ELF-1 (cell line): ENCODE measurements at regions not wholly inside any gene's neighbourhood (a gene's known extent, or its start where the extent isn't known, plus 50 kb on each side); places are given as distances from the start of the nearest gene placed in this dataset.

Source experiments
- DNase-seq: peaks from one replicate; pipeline ENCODE4 v3.0.0-alpha.2; 2016; ENCODE audit warnings: low read depth, low spot score

- DNase-seq: no peak
Measured at GRCh38 chr4:53920883-53921282, 143.5 kb downstream of the CHIC2 start.

- peak; percentile 88 for DNase-seq
Measured at GRCh38 chr4:53920116-53920515, 144.3 kb downstream of the CHIC2 start.

GRCh38 chr4:53919535-53919934 lies 144.9 kb downstream of the CHIC2 start:
- no peak for DNase-seq

DNA sequence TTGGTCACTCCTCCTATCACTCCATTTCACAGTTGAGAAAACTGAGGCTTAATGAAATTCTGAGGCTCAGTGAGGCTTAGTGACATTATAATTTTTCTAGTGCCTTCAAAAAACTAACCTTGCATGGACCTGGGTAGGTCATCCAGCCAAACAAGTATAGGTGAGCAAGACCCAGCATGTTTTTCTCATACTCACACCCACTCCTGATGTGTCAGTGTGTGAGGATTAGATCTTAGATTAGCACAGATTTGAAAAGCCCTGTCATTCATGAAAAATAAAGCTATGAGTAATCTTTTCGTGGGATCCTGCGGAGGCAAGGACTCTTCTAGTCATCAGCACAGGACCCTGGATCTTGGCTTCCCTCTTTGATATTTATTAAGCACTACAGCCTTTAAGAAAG lies 146.7 kb downstream of the CHIC2 start:
- no peak for DNase-seq

GRCh38 chr4:53916431-53916889 lies 147.9 kb downstream of the CHIC2 start:
- DNase-seq: no peak

GRCh38 chr4:53914313-53915016 lies 149.9 kb downstream of the CHIC2 start:
- no peak for DNase-seq

GRCh38 chr4:53913771-53914170 lies 150.6 kb downstream of the CHIC2 start:
- DNase-seq: no peak

- DNase-seq: no peak
Measured at GRCh38 chr4:53912766-53913497, 151.5 kb downstream of the CHIC2 start.

GRCh38 chr4:53908661-53909078 lies 155.7 kb downstream of the CHIC2 start:
- DNase-seq: peak; percentile 60

DNA sequence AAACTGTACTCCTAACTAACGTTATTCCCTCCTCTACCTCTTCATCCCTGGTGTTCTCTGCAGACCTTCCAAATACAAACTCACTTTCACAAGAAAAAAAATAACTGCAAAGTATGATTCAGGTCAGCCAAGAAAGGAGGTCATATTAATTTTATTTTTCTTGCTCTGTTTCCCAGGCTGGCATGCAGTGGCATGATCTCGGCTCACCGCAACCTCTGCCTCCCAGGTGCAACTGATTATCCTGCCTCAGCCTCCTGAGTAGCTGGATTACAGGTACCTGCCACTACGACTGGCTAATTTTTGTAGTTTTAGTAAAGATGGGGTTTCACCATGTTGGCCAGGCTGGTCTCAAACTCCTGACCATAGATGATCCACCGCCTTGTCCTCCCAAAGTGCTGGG lies 156.6 kb downstream of the CHIC2 start:
- DNase-seq: no peak

DNA sequence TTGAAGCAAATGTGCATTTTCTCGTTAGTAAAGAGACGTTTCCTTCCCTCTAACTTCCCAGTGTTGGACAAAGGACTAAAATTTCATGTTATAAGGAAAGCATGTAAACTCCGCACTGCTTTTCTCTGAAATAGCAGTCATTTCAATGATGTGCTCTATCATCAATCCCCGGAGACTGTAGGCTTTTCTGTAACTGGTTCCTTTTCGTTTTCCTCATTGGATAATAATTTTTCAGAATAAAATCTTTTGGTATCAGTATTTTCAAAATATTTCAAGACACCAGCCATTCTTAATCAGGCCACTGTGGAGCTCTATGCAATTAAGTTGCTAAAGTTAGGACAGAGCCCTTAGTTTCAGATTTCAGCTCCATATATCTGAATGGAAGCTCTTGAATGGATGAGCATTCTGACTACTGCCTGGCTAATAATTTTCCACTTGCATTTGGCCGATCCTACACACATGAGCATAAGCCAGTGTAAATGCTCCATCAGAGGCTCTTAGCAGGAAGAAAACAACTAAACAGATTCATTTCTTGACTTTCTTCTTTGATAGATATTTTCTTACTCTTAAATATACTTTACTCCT lies 157.7 kb downstream of the CHIC2 start:
- no peak for DNase-seq

DNA sequence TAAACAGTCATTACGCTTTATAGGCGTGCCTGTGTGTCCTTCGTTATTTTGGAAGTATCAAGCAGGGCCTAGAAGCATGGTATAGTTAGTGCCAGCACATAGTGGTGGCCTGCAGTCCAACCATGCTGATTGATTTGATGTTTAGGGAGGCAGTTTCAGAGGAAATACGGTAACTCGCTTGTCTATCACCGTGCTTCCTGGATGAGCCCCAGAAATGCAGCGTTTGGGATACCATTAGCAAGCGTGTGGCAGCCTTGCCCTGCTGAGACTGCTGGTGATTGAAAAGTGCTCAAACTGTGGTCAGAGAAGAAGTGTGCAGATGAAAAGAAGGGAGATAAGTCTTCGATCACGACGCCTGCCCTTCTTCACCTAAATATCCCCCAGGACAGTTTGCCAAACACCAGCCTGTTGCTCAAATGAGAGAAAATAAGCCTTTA lies 158.4 kb downstream of the CHIC2 start:
- peak; percentile 71 for DNase-seq

GRCh38 chr4:53905276-53905940 lies 159.0 kb downstream of the CHIC2 start:
- DNase-seq: no peak

DNA sequence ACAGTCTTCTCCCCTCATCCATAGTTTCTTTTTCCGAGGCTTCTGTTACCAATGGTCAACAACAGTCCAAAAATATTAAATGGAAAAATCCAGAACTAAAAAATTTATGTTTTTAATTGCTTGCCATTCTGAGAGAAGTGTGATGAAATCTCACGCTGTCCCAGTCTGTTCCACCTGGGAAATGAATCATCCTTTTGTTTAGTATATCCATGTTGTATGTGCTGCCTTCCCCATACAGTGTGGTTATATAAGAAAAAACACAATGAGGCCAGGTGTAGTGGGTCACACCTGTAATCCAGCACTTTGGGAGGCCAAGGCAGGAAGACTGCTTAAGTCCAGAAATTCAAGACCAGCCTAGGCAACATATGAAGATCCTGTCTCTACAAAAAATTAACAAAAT lies 161.6 kb downstream of the CHIC2 start:
- no peak for DNase-seq

DNA sequence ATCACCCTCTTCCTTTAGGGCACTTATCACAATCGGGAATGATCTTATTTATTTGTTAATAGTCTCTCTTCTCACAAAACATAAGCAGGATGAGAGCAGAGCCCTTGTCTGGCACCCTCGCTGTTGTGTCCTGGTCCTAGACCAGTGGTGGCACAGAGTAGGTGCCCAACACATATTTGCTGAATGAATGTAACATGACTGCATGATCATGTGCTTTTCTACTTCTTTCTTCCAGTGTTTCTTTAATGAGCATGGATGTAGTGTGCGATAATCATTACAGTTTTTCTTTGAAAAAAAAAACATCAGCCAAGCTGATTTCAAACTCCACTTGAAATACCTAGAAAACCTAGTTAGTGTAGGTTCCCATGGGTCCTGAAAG lies 164.1 kb downstream of the CHIC2 start:
- DNase-seq: no peak

GRCh38 chr4:53899586-53900270 lies 164.7 kb downstream of the CHIC2 start:
- no peak for DNase-seq

- no peak for DNase-seq
Measured at GRCh38 chr4:53895137-53895536, 169.3 kb downstream of the CHIC2 start.

DNA sequence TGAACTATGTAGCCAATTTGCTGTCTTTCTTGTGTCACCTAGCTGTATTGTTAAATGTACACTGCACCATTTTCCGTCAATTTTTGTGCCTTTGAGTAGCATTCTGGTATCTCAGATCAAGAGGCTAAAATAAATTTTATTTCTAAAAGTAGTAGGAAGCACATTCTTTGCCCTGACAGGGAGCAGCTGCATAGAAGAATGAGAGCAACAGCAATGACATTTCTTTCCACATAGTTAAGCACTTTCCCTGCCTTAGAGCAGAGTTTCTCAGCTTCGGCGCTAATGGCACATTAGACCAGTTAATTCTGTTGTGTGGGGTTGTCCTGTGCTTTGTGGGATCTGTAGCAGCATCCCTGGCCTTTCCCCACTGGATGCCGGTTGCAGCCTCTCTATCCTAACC lies 173.9 kb downstream of the CHIC2 start:
- DNase-seq: no peak

DNA sequence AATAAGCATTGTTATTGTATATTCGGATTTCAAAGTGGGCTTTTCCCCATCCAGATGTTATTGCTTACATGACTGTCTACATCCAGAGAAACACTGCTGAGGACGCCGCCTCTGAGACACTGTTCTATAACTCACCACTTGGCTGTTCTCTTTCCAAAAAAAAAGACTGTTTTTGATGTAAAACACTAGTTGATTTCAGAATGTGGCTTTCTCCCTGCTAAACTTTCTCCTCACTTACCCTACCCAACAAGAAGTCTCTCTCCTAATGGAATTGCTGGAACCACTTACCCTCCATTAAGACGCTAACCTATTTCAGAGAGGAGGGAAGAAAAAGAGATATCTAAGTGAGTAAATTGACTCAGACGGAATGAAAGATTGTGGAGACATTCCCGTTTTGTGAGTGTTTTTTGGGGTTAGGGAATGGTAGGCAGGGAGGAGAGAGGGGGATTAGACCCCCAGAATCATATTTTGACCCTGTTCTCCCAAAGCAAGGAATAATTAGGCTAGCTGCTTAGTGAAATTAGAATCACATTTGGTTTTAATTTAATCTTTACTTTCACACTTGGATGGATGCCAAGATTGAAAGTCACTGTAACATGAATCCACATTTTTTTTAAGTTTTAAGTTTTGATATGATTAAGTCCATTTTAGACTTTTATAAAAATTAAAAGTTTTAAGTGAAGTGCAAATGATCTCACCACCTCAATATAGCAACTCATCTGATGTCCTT lies 174.9 kb downstream of the CHIC2 start:
- DNase-seq: no peak

DNA sequence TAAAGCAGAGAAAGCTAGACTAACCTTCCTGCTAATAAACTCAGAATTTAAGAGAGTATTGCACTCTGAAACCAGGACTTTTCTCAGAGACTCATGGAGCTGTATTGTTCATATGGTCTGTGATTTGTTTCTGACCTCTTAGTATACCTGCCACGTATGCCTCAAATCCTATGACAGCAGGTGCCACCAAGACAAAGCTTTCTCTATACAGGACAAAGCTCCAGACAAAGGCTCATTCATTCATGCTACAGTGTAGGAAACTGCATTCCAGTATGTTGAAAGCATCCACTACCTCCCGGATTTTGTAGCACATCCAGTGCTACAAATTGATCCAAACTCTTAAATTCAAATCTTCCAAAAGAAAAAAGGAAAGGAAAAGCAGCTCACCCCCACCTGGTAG lies 178.3 kb downstream of the CHIC2 start:
- no peak for DNase-seq

DNA sequence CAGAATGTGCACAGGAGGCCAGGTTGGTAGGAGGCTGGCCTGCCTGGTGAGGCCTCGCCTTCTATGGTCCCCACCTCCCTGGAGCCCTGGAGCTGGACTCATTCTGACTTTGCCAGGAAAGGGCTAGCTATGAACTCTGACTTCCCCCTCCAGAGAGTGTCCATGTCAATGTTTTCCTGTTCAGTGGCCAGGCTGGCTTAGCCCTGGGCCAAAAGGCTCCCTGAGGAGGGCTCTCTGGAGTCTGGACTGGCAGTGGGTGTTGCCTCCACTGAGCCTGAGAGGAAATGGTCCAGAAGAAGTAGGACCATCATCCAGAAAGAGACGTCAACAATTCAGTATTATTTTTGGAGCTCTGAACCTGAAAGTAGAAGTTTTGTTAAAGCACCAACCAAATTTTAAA lies 178.7 kb downstream of the CHIC2 start:
- no peak for DNase-seq
